Memory B cell (primary cell): ENCODE measurements at regions not wholly inside any gene's neighbourhood (a gene's known extent, or its start where the extent isn't known, plus 50 kb on each side); places are given as distances from the start of the nearest gene placed in this dataset.

Experiments
- ATAC-seq: fragments of 150-1000 bp; cut with Tn5 transposase; 2 replicates; pipeline ENCODE4 v1.10.0; 2021; ENCODE audit warnings: low read depth, mild to moderate bottlenecking, moderate library complexity
- DNase-seq, 2 donors: peaks; one replicate each; pipeline ENCODE4 v3.0.0; 2022; ENCODE audit warnings: low spot score in 2 of 2
- H3K27ac Mint-ChIP-seq: one replicate; pipeline ENCODE4 v1.8.0; 2022; ENCODE audit warnings: mild to moderate bottlenecking, moderate library complexity, mixed read lengths
- H3K27me3 Mint-ChIP-seq: one replicate; pipeline ENCODE4 v1.8.0; 2022; ENCODE audit warnings: mixed read lengths
- H3K36me3 Mint-ChIP-seq: one replicate; pipeline ENCODE4 v1.8.0; 2022; ENCODE audit warnings: mild to moderate bottlenecking, mixed read lengths
- H3K4me1 Mint-ChIP-seq: one replicate; pipeline ENCODE4 v1.8.0; 2022; ENCODE audit warnings: mixed read lengths
- H3K4me3 Mint-ChIP-seq: one replicate; pipeline ENCODE4 v1.8.0; 2022; ENCODE audit warnings: mild to moderate bottlenecking, moderate library complexity, mixed read lengths
- H3K9me3 Mint-ChIP-seq: one replicate; pipeline ENCODE4 v1.8.0; 2022; ENCODE audit warnings: mixed read lengths

- Mint-ChIP-seq H3K4me3 (no peak overlapping the region), H3K27ac (no peak overlapping the region), H3K36me3 (no peaks in the 10 kb centered on the region), H3K9me3 (no peaks in the 10 kb centered on the region), H3K4me1 (no peaks in the 10 kb centered on the region), H3K27me3 (no peaks in the 10 kb centered on the region)
- DNase-seq, result no peak
- no peak for ATAC-seq
Measured at GRCh38 chr12:83361071-83361470, 674.4 kb downstream of the TMTC2 start.

DNA sequence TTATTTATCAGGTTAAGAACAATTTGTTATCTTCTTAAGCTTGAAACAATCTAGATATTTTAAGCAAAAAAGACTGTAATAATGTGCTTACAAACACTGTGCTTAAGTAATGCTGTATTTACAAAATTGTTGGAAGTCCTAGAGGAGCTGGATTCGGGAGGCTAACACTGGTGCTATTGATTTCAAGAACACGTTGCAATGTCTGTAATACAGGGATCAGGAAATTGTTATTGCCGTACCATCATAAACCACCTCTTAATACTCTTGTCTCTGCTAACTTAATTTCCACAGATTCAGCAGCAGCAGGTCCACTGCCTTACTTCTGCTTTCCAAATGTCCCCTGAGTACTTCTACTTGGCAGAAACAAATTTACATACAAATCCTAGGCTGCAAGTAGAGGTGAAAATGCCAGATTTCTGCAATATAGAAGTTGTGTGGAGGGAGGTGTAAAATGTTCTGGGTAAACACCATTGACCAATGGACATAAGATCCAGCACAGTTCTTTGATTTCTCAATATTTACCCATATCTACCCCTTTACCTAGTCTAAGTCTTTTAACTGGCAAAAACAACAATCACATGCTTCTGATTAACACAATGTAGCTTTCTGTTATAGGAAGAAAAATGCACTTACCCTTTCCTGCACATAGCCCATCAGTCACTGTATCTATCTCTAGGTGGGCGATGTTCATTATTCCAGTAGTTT, 663.4 kb downstream of the TMTC2 start:
- Mint-ChIP-seq H3K27ac (no peak overlapping the region), H3K36me3 (no peaks in the 10 kb centered on the region), H3K4me3 (no peak overlapping the region), H3K4me1 (no peaks in the 10 kb centered on the region), H3K27me3 (no peaks in the 10 kb centered on the region), H3K9me3 (no peaks in the 10 kb centered on the region)
- ATAC-seq (no peak), DNase-seq (no peak)

DNA sequence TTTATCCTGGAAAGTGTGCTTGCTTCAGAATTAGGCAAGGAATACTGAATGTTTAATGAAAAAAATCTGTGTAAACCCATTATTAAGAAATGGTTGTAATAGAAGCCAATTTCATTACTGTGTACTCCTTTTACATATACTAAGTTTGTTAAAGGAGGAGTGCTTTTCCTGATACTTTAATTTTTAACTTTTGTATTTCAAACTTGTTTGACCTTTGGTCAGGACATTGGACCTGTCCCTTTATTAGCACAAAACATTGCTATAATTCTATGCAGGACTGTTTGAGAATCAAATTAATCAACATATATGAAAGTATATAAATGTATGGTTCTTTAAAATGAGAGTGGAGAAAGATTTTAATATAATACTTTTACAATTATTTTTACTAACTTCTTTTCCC, 659.6 kb downstream of the TMTC2 start:
- DNase-seq (no peak), ATAC-seq (no peak)
- Mint-ChIP-seq H3K36me3 (no peaks in the 10 kb centered on the region), H3K27me3 (no peaks in the 10 kb centered on the region), H3K9me3 (peaks cover 6% of the 10 kb centered on the region), H3K4me3 (no peak overlapping the region), H3K27ac (no peak overlapping the region), H3K4me1 (no peaks in the 10 kb centered on the region)

- no peaks in the 10 kb centered on the region for H3K4me1 Mint-ChIP-seq
- DNase-seq (no peak), ATAC-seq (no peak)
- H3K36me3 Mint-ChIP-seq, result no peaks in the 10 kb centered on the region
- H3K27me3 Mint-ChIP-seq, result no peaks in the 10 kb centered on the region
- H3K4me3 Mint-ChIP-seq, result no peak overlapping the region
- H3K27ac Mint-ChIP-seq, result no peak overlapping the region
- peaks cover 6% of the 10 kb centered on the region for H3K9me3 Mint-ChIP-seq
Measured at GRCh38 chr12:83343767-83344166, 657.1 kb downstream of the TMTC2 start.

- H3K36me3 Mint-ChIP-seq, result no peaks in the 10 kb centered on the region
- DNase-seq (no peak), ATAC-seq (no peak)
- no peak overlapping the region for H3K27ac Mint-ChIP-seq
- H3K4me3 Mint-ChIP-seq, result no peak overlapping the region
- no peaks in the 10 kb centered on the region for H3K4me1 Mint-ChIP-seq
- H3K27me3 Mint-ChIP-seq, result no peaks in the 10 kb centered on the region
- H3K9me3 Mint-ChIP-seq, result peaks cover 2% of the 10 kb centered on the region
Measured at GRCh38 chr12:83335748-83336147, 649.0 kb downstream of the TMTC2 start.

DNA sequence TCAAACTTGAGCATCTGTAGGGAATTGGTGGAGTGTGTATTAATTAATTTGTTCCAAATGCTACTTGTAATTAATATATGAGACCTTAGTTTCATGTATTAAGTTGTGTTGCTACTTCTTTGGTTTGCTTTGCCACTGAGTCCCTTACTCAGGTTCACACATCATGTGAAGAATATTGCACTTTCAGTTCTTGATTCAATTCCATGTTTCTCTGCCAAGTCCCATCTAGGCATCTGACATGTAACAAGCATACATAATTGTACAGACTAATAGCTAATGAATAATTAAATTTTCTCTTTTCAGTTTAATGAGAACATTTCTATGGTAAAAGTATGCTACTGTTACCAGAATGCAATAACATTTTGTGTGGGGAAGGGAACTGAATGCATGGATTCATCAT, 640.0 kb downstream of the TMTC2 start:
- Mint-ChIP-seq H3K9me3 (no peaks in the 10 kb centered on the region), H3K27me3 (no peaks in the 10 kb centered on the region), H3K4me1 (no peaks in the 10 kb centered on the region), H3K27ac (no peak overlapping the region), H3K4me3 (no peak overlapping the region), H3K36me3 (no peaks in the 10 kb centered on the region)
- DNase-seq (no peak), ATAC-seq (no peak)

DNA sequence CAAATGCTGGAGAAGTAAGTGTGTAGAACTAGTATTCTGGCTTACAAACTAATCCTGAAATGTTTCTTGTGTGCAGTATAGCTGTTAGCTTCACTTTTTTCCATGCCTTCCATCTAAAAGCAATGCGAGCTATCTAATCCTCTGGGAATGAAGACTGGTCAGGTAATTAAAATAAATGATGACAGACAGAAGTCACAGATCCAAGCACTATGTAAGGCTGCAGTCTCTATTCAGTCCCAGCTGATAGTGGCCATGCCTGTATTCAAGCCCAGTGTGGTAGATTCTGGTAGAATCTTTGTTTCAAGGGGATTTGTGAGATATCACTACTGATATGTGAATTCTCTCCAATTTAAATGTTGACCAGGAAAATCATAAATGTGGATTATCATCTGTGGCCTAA, 637.2 kb downstream of the TMTC2 start:
- H3K9me3 Mint-ChIP-seq, result peaks cover 2% of the 10 kb centered on the region
- no peaks in the 10 kb centered on the region for H3K36me3 Mint-ChIP-seq
- H3K4me1 Mint-ChIP-seq, result no peaks in the 10 kb centered on the region
- ATAC-seq, result no peak
- no peak for DNase-seq
- H3K4me3 Mint-ChIP-seq, result no peak overlapping the region
- no peaks in the 10 kb centered on the region for H3K27me3 Mint-ChIP-seq
- no peak overlapping the region for H3K27ac Mint-ChIP-seq

GRCh38 chr12:83322809-83323208, 636.1 kb downstream of the TMTC2 start:
- Mint-ChIP-seq H3K4me1 (no peaks in the 10 kb centered on the region), H3K4me3 (no peak overlapping the region), H3K27me3 (no peaks in the 10 kb centered on the region), H3K9me3 (peaks cover 2% of the 10 kb centered on the region), H3K36me3 (no peaks in the 10 kb centered on the region), H3K27ac (no peak overlapping the region)
- ATAC-seq (no peak), DNase-seq (no peak)

- ATAC-seq, result no peak
- no peaks in the 10 kb centered on the region for H3K36me3 Mint-ChIP-seq
- no peak overlapping the region for H3K27ac Mint-ChIP-seq
- no peaks in the 10 kb centered on the region for H3K27me3 Mint-ChIP-seq
- H3K4me1 Mint-ChIP-seq, result no peaks in the 10 kb centered on the region
- H3K9me3 Mint-ChIP-seq, result peaks cover 2% of the 10 kb centered on the region
- H3K4me3 Mint-ChIP-seq, result no peak overlapping the region
- no peak for DNase-seq
Measured at GRCh38 chr12:83321971-83322370, 635.3 kb downstream of the TMTC2 start.

GRCh38 chr12:83320350-83320749, 633.6 kb downstream of the TMTC2 start:
- Mint-ChIP-seq H3K36me3 (no peaks in the 10 kb centered on the region), H3K9me3 (peaks cover 6% of the 10 kb centered on the region), H3K27ac (no peak overlapping the region), H3K4me1 (no peaks in the 10 kb centered on the region), H3K4me3 (no peak overlapping the region), H3K27me3 (no peaks in the 10 kb centered on the region)
- no peak for ATAC-seq
- no peak for DNase-seq

- Mint-ChIP-seq H3K4me1 (no peaks in the 10 kb centered on the region), H3K27me3 (no peaks in the 10 kb centered on the region), H3K27ac (no peak overlapping the region), H3K36me3 (no peaks in the 10 kb centered on the region), H3K9me3 (peaks cover 6% of the 10 kb centered on the region), H3K4me3 (no peak overlapping the region)
- ATAC-seq (no peak), DNase-seq (no peak)
Measured at GRCh38 chr12:83318386-83319098, 631.8 kb downstream of the TMTC2 start.

DNA sequence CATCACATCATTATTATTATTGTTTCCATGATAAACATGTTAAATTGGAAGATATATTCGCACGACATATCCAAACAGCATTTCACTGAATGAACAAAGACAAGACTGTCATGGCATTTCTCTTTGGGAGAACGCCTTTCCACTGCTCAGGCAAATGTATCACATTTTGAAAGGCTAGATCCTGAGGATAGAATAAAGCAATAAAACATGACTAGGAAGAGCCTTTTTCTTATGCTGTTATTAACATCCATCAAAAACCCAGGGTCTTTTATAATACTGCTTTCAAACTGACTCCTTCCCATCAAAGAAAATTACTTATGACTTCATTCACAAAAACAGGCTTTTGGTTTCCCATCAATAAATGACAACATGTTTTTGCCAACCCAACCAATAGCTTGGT, 630.9 kb downstream of the TMTC2 start:
- Mint-ChIP-seq H3K4me3 (no peak overlapping the region), H3K4me1 (no peaks in the 10 kb centered on the region), H3K9me3 (peaks cover 6% of the 10 kb centered on the region), H3K36me3 (no peaks in the 10 kb centered on the region), H3K27ac (no peak overlapping the region), H3K27me3 (no peaks in the 10 kb centered on the region)
- ATAC-seq (no peak), DNase-seq (no peak)

- DNase-seq, result no peak
- Mint-ChIP-seq H3K27ac (no peak overlapping the region), H3K27me3 (no peaks in the 10 kb centered on the region), H3K36me3 (no peaks in the 10 kb centered on the region), H3K9me3 (peaks cover 4% of the 10 kb centered on the region), H3K4me3 (no peak overlapping the region), H3K4me1 (no peaks in the 10 kb centered on the region)
- ATAC-seq, result no peak
Measured at GRCh38 chr12:83313827-83314226, 627.1 kb downstream of the TMTC2 start.

DNA sequence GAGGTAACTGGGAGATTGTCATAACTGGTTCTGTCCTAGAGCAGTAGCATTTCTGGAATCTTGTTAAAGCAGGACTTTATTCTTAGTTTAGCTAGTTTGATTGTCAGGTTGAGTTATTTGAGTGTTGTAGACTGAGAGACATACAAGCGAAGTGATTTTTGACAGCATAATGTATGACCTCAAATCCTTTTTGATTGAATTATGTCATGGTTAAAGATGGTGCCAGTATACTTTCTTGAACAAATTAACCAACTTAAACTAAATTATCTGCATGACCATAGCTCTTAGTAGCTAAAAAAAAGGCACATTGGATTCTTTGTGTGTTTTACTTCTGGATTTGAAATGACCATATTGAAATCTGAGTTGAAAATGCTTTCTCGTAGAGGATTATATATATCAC, 626.6 kb downstream of the TMTC2 start:
- no peaks in the 10 kb centered on the region for H3K4me1 Mint-ChIP-seq
- no peaks in the 10 kb centered on the region for H3K36me3 Mint-ChIP-seq
- peaks cover 4% of the 10 kb centered on the region for H3K9me3 Mint-ChIP-seq
- no peak for ATAC-seq
- no peaks in the 10 kb centered on the region for H3K27me3 Mint-ChIP-seq
- H3K4me3 Mint-ChIP-seq, result no peak overlapping the region
- H3K27ac Mint-ChIP-seq, result no peak overlapping the region
- DNase-seq, result no peak

- no peaks in the 10 kb centered on the region for H3K36me3 Mint-ChIP-seq
- no peaks in the 10 kb centered on the region for H3K4me1 Mint-ChIP-seq
- ATAC-seq, result no peak
- no peak overlapping the region for H3K27ac Mint-ChIP-seq
- H3K27me3 Mint-ChIP-seq, result no peaks in the 10 kb centered on the region
- H3K9me3 Mint-ChIP-seq, result peaks cover 5% of the 10 kb centered on the region
- H3K4me3 Mint-ChIP-seq, result no peak overlapping the region
- no peak for DNase-seq
Measured at GRCh38 chr12:83276904-83277303, 590.2 kb downstream of the TMTC2 start.
